ENCODE measurements at regions not wholly inside any gene's neighbourhood (a gene's known extent, or its start where the extent isn't known, plus 50 kb on each side); places are given as distances from the start of the nearest gene placed in this dataset.

GRCh38 chr12:3987571-3987970, 114.4 kb upstream of the PARP11 start:
- H3K4me3 ChIP-seq (ENCODE audit: low read depth, low read length) = no peak overlapping the region
- TF ChIP-seq, protein P1, sequence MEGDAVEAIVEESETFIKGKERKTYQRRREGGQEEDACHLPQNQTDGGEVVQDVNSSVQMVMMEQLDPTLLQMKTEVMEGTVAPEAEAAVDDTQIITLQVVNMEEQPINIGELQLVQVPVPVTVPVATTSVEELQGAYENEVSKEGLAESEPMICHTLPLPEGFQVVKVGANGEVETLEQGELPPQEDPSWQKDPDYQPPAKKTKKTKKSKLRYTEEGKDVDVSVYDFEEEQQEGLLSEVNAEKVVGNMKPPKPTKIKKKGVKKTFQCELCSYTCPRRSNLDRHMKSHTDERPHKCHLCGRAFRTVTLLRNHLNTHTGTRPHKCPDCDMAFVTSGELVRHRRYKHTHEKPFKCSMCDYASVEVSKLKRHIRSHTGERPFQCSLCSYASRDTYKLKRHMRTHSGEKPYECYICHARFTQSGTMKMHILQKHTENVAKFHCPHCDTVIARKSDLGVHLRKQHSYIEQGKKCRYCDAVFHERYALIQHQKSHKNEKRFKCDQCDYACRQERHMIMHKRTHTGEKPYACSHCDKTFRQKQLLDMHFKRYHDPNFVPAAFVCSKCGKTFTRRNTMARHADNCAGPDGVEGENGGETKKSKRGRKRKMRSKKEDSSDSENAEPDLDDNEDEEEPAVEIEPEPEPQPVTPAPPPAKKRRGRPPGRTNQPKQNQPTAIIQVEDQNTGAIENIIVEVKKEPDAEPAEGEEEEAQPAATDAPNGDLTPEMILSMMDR (IDR thresholded peaks at IDR 0.05; ENCODE audit: insufficient read depth, low read depth, low read length) = no peak

DNA sequence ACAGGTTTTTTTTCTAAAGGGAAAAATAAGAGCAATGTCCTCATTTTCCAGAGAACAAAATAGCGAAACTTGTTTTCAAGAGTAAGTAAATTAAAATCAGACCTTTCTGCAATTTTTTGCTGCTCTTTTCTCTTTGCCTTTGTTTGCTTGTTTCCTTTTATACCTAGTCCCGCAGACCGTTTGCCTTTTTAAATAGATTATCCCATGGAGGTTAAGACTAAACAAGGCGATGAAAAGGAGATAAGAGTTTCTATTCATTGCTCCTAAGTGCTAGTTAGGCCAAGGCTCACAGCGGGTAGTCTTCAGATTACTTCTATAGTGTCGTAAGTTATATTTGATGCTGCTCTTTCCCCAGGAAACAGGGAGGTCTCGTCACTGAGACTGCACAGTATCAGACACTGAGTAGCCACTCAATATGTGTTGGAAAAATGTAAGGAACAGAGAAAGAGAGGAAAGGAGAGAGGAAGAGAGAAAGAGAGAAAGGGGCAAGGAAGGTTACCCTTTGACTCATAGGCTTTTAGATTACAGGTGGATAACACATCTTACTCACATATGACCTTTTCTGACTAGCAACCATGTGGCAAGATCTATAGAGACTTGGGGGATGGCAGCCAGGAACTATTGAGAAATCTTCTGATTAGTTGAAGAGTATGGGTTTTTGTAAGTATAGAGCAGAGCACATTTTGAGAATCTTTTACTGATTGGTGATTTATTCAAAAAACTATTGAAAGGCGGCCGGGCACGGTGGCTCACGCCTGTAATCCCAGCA, 107.5 kb upstream of the PARP11 start:
- H3K4me3 ChIP-seq (ENCODE audit: low read depth, low read length) = no peak overlapping the region
- TF ChIP-seq, protein P1 (IDR thresholded peaks at IDR 0.05; ENCODE audit: insufficient read depth, low read depth, low read length) = no peak
- DNase-seq (ENCODE audit: low read depth) = no peak

More at GRCh38 chr12:3987571-3987970, 114.4 kb upstream of the PARP11 start:
- DNase-seq (ENCODE audit: low read depth) = no peak

GRCh38 chr12:3977621-3978020, 104.4 kb upstream of the PARP11 start:
- TF ChIP-seq, protein P1 (IDR thresholded peaks at IDR 0.05; ENCODE audit: insufficient read depth, low read depth, low read length) = no peak

GRCh38 chr12:3976351-3976938, 103.2 kb upstream of the PARP11 start:
- no peak overlapping the region for H3K4me3 ChIP-seq (ENCODE audit: low read depth, low read length)
- no peak for DNase-seq (ENCODE audit: low read depth)
- TF ChIP-seq, protein P1 (IDR thresholded peaks at IDR 0.05; ENCODE audit: insufficient read depth, low read depth, low read length) = no peak

More at GRCh38 chr12:3977621-3978020, 104.4 kb upstream of the PARP11 start:
- H3K4me3 ChIP-seq (ENCODE audit: low read depth, low read length) = no peak overlapping the region
- DNase-seq (ENCODE audit: low read depth) = no peak

GRCh38 chr12:3975652-3976051, 102.5 kb upstream of the PARP11 start:
- DNase-seq (ENCODE audit: low read depth) = no peak
- H3K4me3 ChIP-seq (ENCODE audit: low read depth, low read length) = no peak overlapping the region
- TF ChIP-seq, protein P1 (IDR thresholded peaks at IDR 0.05; ENCODE audit: insufficient read depth, low read depth, low read length) = no peak

GRCh38 chr12:3974883-3975282, 101.7 kb upstream of the PARP11 start:
- DNase-seq (ENCODE audit: low read depth) = no peak
- TF ChIP-seq, protein P1 (IDR thresholded peaks at IDR 0.05; ENCODE audit: insufficient read depth, low read depth, low read length) = no peak
- no peak overlapping the region for H3K4me3 ChIP-seq (ENCODE audit: low read depth, low read length)
